Keratinocyte (primary cell): ENCODE measurements at regions not wholly inside any gene's neighbourhood (a gene's known extent, or its start where the extent isn't known, plus 50 kb on each side); places are given as distances from the start of the nearest gene placed in this dataset.

Experiments
- DNase-seq: peaks from one replicate; pipeline ENCODE4 v3.0.0-alpha.2; 2011; ENCODE audit warnings: low read depth, missing footprints, low spot score
- FAIRE-seq: peaks from 2 replicates; lab custom pipeline; 2011; peaks lifted over from hg19 to GRCh38; lab: Jason Lieb, UNC
- H2AFZ ChIP-seq: 2 replicates; pipeline ENCODE4 v1.6.0; 2012; ENCODE audit warnings: low read length, control low read depth, inconsistent platforms; ENCODE audit not compliant: control insufficient read depth
- H3K27ac ChIP-seq: 2 replicates; pipeline ENCODE4 v1.5.1; 2011; ENCODE audit warnings: low read length; ENCODE audit not compliant: control insufficient read depth, insufficient read depth
- H3K27me3 ChIP-seq: 3 replicates; pipeline ENCODE4 v1.6.0; 2011; ENCODE audit warnings: low read length; ENCODE audit not compliant: control insufficient read depth, insufficient read depth; ENCODE audit errors: extremely low read depth
- H3K36me3 ChIP-seq, 2 experiments: 2 replicates in 1 of 2; 3 replicates in 1 of 2; pipeline ENCODE4 v1.5.1; 2011; ENCODE audit warnings: low read length in 2 of 2, mild to moderate bottlenecking in 1 of 2; ENCODE audit not compliant: control insufficient read depth in 2 of 2, insufficient read depth in 2 of 2; ENCODE audit errors: extremely low read depth in 1 of 2
- H3K4me1 ChIP-seq: 3 replicates; pipeline ENCODE4 v1.5.1; 2011; ENCODE audit warnings: low read length; ENCODE audit not compliant: control insufficient read depth, insufficient read depth; ENCODE audit errors: extremely low read depth
- H3K4me2 ChIP-seq: 3 replicates; pipeline ENCODE4 v1.6.0; 2011; ENCODE audit warnings: low read depth, low read length; ENCODE audit not compliant: control insufficient read depth, insufficient read depth; ENCODE audit errors: extremely low read depth
- H3K4me3 ChIP-seq, 3 experiments: fragments of 200-600 bp in 1 of 3; sonication (generic) in 1 of 3; 2 replicates in 2 of 3; 3 replicates in 1 of 3; pipeline ENCODE4 v1.5.1; 2011 to 2016; ENCODE audit warnings: low read length in 3 of 3, mild to moderate bottlenecking in 3 of 3, control low read depth in 2 of 3, inconsistent platforms in 1 of 3, low read depth in 1 of 3, mixed read lengths in 1 of 3, mixed run types in 1 of 3, moderate library complexity in 1 of 3; ENCODE audit not compliant: control insufficient read depth in 2 of 3, insufficient read depth in 2 of 3; ENCODE audit errors: extremely low read depth in 1 of 3
- H3K79me2 ChIP-seq: 2 replicates; pipeline ENCODE4 v1.6.0; 2012; ENCODE audit warnings: low read length; ENCODE audit not compliant: control insufficient read depth, insufficient read depth
- H3K9ac ChIP-seq: 3 replicates; pipeline ENCODE4 v1.6.0; 2011; ENCODE audit warnings: low read length; ENCODE audit not compliant: control insufficient read depth, insufficient read depth; ENCODE audit errors: extremely low read depth
- H3K9me1 ChIP-seq: 3 replicates; pipeline ENCODE4 v1.6.0; 2011; ENCODE audit warnings: low read length; ENCODE audit not compliant: control insufficient read depth, insufficient read depth; ENCODE audit errors: extremely low read depth
- H3K9me3 ChIP-seq: 2 replicates; pipeline ENCODE4 v1.5.1; 2012; ENCODE audit warnings: low read depth, low read length; ENCODE audit not compliant: control insufficient read depth
- H4K20me1 ChIP-seq: 3 replicates; pipeline ENCODE4 v1.6.0; 2011; ENCODE audit warnings: low read length; ENCODE audit not compliant: control insufficient read depth, insufficient read depth; ENCODE audit errors: extremely low read depth
- CTCF ChIP-seq, 3 experiments: IDR thresholded peaks in 1 of 3; conservative IDR thresholded peaks in 1 of 3; optimal IDR thresholded peaks in 1 of 3; 2 replicates in 2 of 3; 3 replicates in 1 of 3; pipeline versions ENCODE3 to v1.5.1; 2011; ENCODE audit warnings: low read length in 3 of 3, mild to moderate bottlenecking in 3 of 3, moderate library complexity in 2 of 3, control low read depth in 1 of 3, inconsistent platforms in 1 of 3; ENCODE audit not compliant: insufficient read depth in 2 of 3; ENCODE audit errors: extremely low read depth in 1 of 3
- EZH2 ChIP-seq: IDR thresholded peaks from one replicate; pipeline ENCODE4 v1.6.1; 2012; ENCODE audit warnings: inconsistent platforms, mild to moderate bottlenecking, low read length, moderate library complexity
- dilution Hi-C: fragments of 300-500 bp; cut with MboI; formaldehyde crosslinking; loops from one replicate; pipeline ENCODE4 v1.7.0; 2020; ENCODE audit warnings: low sequenced_read_pairs; ENCODE audit not compliant: extremely low pct_ligation_motif_present

- Histone ChIP-seq H3K36me3 (no peaks in the 10 kb centered on the region), H3K9ac (no peak overlapping the region), H3K9me3 (no peaks in the 10 kb centered on the region), H4K20me1 (no peaks in the 10 kb centered on the region), H3K9me1 (no peaks in the 10 kb centered on the region), H3K4me3 (no peak overlapping the region), H3K27me3 (no peaks in the 10 kb centered on the region), H2AFZ (no peak overlapping the region), H3K4me1 (no peaks in the 10 kb centered on the region), H3K27ac (no peak overlapping the region), H3K79me2 (no peaks in the 10 kb centered on the region), H3K4me2 (no peak overlapping the region)
- dilution Hi-C loops = no loop called here
- no peak for TF ChIP-seq CTCF (optimal IDR thresholded peaks at IDR 0.05 in 1 of 3, IDR thresholded peaks at IDR 0.05 in 1 of 3, conservative IDR thresholded peaks at IDR 0.05 in 1 of 3; ENCODE audit: extremely low read depth in 1 of 3, insufficient read depth in 2 of 3, low read length in 3 of 3)
- no peak for TF ChIP-seq EZH2
- DNase-seq (no peak), FAIRE-seq (no peak)
Measured at GRCh38 chr13:64510747-64511146, 2719.4 kb downstream of the PCDH9 start.

GRCh38 chr13:64506246-64506645 lies 2723.9 kb downstream of the PCDH9 start:
- no peaks in the 10 kb centered on the region for H3K36me3 ChIP-seq
- TF ChIP-seq CTCF (optimal IDR thresholded peaks at IDR 0.05 in 1 of 3, IDR thresholded peaks at IDR 0.05 in 1 of 3, conservative IDR thresholded peaks at IDR 0.05 in 1 of 3; ENCODE audit: extremely low read depth in 1 of 3, insufficient read depth in 2 of 3, low read length in 3 of 3) (no peak), EZH2 (no peak)
- H3K4me1 ChIP-seq = no peaks in the 10 kb centered on the region
- no peaks in the 10 kb centered on the region for H4K20me1 ChIP-seq
- no peaks in the 10 kb centered on the region for H3K27me3 ChIP-seq
- DNase-seq (no peak), FAIRE-seq (no peak)
- no peak overlapping the region for H2AFZ ChIP-seq
- no peak overlapping the region for H3K27ac ChIP-seq
- H3K79me2 ChIP-seq = no peaks in the 10 kb centered on the region
- H3K9ac ChIP-seq = no peak overlapping the region
- H3K4me2 ChIP-seq = no peak overlapping the region
- dilution Hi-C loops = no loop called here
- no peaks in the 10 kb centered on the region for H3K9me3 ChIP-seq
- H3K9me1 ChIP-seq = no peaks in the 10 kb centered on the region
- no peak overlapping the region for H3K4me3 ChIP-seq
